Suppressor macrophage (primary cell): ENCODE measurements at regions not wholly inside any gene's neighbourhood (a gene's known extent, or its start where the extent isn't known, plus 50 kb on each side); places are given as distances from the start of the nearest gene placed in this dataset.
"Not testable (repeated sequence)": the region's sequence is repeated elsewhere in the genome, so short reads cannot be mapped to it uniquely, and the experiment has no call there.

Experiments used
- DNase-seq, 4 experiments: peaks; one replicate each; pipeline ENCODE4 v3.0.0-alpha.2; 2020 to 2022

DNA sequence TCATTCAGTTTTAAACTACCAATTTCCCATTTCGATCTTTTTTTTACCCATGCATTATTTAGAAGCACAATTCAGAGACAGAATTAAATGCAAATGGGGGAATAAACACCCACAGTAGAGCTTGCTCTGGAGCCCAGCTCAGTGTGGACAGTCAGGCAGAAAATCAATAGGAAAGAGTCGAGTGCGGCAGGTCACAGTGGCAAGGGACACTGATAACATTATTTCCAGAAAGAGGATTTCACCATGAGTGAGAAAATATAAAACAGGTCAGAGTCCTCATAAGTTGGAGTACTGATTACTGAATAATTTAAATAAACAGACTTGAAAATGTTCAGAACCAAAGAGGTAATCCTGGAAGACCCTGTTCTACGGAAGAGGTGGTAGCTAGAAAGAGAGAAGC, 532.5 kb downstream of the CCSER2 start:
- no peak for DNase-seq

DNA sequence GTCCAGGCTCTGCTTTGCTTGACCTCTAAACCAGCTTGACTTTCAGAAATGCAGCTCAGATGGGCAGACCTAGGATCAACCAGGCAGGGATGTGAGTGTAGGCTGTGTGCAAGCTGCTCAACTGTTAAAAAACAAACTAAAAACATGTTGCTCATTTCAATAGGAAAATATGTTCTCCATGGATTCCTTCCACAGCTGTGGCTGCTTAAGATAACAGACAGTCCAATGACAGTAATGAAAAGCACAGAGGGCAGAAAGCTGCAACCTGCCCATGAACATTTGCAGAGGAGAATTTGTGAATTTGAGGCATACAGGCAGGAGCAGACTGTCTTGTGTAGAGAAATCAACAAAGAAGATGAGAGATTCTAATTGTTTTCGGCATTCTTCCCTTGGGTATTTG, 534.2 kb downstream of the CCSER2 start:
- DNase-seq: no peak

DNA sequence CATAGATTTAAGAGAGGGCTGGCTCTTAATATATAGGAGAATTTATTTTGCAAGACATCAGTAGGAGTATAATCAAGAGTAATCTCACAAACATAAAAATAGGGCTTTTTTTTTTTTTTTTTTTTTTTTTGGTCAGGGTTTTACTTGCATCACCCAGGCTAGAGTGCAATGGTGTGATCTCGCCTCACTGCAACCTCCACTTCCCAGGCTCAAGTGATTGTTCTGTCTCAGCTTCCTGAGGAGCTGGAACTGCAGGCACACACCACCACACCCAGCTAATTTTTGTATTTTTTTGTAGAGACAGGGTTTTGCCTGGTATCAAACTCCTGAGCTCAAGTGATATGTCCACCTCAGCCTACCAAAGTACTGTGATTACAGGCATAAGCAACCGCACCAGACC, 535.3 kb downstream of the CCSER2 start:
- no peak for DNase-seq

DNA sequence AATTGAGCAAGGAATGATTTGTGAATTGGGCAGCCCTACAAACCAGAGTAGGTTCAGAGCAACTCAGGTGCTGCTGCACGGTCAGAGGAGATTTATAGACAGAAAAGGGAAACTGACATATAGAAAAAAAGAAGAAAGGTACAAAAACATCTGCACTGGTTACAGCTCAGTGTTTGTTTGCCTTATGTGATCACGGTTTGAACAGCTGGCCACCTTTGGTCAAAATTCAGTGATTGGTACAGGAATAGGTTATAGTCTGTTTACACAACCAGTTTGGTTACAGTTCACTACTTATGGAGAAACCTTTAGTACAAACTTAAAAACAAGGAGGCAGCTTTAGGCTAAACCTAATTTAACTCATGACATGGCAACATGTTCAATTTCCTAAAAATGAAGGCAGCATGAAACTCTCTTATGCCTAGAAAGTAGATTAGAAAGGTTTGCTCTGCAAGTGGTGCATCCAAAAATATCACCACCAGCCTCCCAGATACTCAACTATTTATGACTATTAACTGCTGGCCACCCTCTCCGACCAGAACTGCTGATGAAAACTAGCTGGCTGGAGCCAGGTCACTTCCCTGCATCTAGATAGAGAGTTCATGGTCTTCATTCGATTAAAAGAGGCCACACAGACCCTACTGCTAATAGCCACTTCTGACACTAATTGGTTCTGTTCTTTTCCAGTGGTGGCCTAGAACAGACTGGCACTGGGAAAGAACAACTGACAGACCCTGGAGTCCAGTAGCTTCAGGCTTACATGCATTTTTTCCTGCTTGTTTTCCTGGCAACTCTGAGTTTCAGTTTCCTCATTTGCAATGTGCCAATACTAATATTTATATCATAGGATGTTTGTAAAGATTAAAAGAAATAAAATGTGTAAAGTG, 548.0 kb downstream of the CCSER2 start:
- DNase-seq: no peak

DNA sequence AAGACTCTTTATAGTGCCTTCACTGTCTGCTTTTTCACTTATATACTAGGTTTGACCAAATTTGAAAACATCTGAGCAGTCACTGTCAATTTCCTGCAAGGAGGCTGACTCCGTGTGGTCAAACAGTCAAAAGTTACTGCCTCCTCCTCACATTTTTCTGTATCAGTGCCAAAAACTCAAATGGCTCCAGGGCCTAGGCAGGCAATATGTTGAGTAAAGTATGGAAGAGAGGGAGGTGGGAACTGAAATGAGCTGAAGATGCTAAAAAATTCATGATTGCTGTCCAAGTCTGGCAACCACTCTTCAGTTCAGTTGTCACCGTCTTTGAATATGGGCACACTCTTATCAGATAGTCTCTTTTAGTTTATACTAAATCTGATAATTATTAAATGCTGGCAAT, 551.6 kb downstream of the CCSER2 start:
- no peak for DNase-seq

DNA sequence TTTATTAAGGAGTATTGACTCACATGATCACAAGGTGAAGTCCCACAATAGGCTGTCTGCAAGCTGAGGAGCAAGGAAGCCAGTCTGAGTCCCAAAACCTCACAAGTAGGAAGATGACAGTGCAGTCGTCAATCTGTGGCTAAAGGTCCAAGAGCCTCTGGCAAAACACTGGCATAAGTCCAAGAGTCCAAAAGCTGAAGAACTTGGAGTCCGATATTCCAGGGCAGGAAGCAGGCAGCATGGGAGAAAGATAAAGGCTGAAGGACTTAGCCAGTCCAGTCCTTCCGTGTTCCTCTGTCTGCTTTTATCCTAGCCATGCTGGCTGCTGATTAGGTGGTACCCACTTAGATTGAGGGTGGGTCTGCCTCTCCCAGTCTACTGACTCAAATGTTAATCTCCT, 553.3 kb downstream of the CCSER2 start:
- DNase-seq: not testable (repeated sequence)

DNA sequence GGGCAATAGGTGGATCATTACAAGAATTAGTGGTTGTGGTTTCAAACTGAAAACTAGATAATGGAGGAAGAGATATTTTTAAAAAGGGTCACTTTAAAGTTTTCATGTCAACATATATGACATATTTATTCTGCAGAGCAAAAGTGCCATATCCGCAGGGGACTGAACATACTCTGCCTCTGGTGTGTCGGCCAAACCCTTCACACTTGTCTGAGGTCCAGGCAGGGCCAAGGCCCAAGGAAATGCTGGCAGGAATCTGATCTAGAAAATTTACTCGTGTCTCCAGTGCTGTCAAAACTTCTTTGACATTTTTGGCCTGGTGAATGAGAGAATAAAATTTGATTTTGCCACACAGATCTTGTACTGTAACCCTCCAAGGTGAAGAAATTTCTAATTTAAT, 562.3 kb downstream of the CCSER2 start:
- no peak for DNase-seq

DNA sequence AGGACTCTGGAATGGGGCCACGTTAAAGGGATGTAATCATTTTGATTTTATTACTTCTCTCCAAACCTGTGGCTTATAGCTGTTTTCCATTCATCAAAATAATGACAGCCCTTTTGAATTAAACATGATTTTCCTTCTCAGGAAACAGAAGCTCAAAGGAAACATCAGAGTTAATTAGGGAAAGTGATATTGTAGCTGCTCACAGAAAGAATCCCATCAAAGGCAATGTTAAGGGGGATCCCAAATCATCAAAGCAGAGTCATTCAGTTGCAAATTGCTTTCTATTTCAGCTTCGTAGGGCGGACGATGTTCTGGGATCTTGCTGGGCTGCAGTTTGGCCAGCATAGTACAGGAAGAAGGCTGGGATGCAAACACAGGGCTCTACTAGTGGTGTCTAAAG, 563.2 kb downstream of the CCSER2 start:
- no peak for DNase-seq

DNA sequence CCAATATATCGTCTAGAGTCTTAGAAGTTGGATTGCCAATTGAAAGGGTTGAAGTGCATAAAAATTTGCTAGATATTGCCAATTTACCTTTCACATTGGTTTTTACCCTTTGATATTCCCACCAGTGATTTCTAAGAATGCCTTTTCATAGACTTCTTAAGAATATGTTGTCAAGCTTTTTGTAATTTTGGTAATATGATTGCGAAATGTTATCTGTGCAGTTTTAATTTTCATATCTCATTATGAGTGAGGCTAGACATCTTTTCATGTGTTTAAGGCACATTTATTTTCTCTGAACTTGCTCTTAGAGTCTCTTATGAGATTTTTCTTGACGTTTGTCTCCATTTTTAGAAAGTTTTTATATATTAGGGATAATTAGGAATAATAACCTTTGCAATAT, 567.2 kb downstream of the CCSER2 start:
- DNase-seq: no peak

DNA sequence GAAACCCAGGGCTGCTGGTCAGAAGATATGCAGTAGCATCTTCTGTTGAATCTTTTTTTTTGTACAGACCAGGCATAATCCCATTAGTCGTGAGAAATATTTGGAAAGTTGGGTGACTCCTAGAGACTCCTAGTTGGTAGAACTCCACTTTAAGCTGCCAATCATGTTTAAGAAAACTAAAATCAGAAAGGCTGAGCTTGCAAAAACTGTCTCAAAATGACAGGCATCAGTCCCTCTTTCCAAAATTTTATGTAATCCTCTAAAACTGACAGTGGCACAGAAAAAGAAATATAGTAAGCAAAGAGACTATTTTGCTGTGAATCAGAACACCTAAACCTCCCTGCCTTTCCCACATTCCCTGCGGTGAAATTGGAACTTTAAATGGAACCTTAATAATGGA, 568.5 kb downstream of the CCSER2 start:
- DNase-seq: no peak

DNA sequence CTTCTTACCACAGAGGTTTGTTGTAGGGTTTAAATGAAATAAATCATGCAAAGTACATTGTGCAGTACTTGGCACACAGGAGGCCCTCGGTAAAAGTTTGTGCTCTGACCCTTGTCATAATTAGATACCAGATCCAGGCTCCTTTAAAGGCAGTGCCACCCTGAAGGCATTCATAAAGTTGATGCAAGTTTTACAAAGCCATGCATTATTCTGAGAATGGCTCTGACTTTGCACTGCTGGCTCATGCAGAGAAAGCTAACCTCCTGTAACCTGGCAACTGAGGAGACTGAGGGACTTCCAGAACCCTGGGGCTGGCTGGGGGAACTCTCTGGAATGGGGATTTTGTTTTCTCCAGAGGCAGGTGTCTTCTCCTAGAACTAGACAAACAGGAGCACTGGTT, 570.9 kb downstream of the CCSER2 start:
- DNase-seq: no peak

DNA sequence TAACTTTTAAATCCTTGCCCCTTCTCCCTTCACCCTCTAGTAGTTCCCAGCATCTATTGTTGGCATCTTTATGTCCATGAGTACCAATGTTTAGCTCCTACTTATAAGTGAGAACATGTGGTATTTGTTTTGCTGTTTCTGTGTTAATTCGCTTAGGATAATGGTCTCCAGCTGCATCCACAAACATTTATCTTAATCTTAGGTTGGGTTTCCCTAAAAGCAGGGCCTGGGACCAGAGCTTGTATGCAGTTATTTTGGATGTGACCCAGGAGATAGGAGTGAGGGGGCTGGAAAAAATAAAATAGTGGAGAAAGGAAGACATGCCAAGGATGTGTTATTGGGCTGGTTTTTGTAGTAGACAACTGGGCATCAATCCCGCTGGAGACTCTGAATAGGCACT, 571.8 kb downstream of the CCSER2 start:
- no peak for DNase-seq

DNA sequence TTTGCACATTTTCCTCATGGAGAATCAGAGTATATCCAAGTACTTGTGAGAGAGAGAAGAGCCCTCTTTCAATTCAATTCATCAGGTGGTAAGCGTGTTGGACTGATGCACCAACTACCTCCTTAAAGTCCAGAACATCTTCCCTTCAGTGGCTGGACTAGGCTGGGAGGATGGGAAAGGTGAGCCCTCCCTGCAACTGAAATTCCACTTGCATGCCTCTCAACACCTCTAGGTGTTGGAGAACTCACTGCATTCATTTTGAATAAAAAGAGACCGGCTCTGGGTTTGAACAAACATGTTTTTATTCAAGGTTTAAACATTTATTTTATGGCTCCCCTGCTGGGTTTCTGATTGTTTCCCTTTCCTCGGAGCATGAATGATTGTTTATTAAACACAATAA, 573.5 kb downstream of the CCSER2 start:
- no peak for DNase-seq

DNA sequence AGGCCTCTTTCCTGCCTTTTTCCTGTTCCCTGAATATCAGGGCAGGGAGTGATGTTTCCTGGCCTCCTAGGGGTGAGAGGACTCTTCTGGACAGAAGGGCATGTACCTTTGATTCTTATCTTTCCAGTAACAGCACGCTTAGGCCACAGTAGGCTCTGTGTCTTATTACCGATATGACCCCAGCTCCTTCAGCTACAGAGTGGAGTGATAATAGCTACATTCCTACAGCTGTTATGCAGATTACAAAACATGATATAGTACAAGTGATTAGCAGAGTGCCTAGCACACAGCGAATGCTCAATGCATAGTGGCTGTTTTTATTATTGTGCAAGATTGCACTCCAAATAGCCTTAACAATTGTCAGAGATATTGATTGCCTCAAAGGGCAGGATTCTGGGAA, 574.2 kb downstream of the CCSER2 start:
- DNase-seq: no peak

DNA sequence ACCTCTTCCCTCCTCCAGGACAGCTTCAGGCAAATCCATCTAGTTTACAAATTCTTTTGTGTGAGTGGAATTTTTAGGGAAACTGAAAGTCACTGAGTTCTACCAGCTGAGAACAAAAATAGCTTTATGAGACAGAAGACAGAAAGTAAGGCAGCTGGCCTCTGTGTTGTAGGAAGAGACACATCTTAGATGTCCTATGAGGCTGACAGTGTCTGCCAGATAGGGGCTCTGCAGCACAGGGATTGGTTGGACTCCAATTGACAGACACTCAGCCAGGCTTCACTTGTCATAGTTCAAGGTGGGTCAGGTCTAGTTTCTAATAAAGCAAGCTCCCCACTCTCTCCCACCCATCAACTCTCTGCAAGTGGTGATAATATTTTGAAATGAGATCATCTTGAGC, 574.9 kb downstream of the CCSER2 start:
- DNase-seq: no peak

DNA sequence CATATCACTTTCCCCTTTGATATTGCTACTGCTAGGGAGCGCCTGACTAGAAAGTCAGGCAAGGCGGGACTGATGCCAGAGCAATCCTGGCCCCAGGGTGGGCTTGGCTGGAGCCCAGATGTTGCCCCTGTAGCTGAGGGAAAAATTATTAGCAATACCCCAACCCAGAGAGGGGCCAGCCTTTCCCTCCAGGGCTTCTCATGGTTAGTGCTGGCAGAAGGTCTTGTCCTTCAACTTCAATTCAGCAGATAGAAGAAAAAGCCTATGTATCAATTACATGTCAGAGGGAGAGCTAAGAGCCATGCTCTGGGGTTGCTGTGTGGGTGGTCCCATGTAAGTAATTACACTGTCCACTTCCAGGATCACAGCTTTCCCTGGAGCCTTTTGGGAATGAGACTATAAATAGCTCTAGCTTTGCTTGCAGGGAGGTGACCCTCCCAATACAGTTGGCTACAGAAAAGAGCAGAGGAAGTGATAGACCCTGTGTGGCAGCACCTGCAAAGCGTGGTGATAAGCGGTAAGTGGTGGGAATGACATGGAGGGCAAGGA, 579.1 kb downstream of the CCSER2 start:
- no peak for DNase-seq

DNA sequence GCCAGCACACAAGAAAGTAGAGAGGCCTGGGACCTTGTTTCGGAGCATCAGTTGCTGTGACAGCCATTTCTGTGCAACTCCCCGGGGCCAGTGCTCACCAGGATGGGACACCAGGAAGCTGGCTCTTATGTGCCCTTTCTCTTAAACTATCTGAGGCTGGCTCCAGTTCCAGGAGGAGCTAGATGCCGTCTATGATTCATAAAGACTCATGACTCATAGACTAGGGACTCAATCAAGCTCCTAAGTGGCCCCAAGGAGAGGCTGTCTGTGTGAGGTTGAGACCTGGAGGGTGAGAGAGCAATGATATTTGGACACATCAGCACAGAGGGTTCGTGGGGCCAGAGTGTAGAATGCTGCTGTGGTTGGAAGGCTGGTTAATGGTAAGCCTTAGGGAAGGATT, 580.1 kb downstream of the CCSER2 start:
- no peak for DNase-seq

DNA sequence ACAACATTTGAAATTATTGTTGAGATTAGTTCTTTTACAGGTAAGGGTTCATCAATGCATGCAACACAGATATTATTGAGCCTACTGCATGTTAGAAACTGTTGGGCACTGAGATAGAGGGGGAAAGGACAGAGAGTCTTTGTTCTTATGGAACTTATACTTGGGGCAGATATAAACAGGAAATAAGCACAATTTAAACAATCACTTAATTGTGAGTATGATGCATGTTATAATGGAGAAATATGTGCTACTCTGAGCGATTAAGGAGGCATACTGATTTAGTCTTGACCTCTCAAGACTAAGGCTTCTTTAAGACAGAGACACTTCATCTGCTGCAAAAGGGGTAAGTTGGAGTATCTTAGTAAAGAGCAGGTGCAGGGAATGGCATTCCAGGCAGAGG, 593.3 kb downstream of the CCSER2 start:
- no peak for DNase-seq

DNA sequence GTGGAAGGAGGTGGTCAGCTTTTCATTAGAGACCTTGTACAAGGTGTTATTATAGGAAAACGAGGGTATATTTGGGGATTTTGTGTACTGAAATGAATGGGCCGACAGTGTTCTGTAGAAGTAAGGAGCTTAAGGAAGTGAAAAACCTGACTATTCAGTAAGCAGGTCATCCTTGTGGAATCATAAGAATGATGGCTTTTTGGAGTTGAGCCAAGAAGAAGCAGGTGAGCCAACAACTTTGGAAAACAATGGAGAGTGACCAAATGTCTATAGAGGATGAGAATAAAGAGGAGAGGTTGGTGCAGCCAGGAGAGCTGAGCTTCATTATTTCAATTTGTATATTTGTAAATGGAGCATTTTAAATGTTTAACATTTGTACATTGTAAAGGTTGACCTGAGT, 595.7 kb downstream of the CCSER2 start:
- DNase-seq: no peak

DNA sequence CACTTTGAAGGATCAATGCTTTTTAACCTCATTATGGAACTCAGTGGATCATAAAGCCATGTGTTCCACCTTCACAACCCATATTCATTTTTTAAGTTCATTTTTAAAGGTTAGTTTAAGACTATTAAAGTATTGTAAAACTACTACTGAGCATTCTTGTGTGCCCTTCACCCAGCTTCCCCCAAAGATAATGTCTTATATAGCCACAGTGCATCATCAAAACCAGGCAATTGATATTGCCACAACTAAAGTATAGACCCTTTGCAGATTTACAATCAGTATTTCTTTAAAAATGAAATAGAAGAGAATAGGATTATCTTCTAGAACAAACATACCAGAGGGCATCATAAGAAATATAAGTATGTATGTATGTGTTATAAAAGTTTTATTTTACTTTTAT, 597.1 kb downstream of the CCSER2 start:
- DNase-seq: no peak

DNA sequence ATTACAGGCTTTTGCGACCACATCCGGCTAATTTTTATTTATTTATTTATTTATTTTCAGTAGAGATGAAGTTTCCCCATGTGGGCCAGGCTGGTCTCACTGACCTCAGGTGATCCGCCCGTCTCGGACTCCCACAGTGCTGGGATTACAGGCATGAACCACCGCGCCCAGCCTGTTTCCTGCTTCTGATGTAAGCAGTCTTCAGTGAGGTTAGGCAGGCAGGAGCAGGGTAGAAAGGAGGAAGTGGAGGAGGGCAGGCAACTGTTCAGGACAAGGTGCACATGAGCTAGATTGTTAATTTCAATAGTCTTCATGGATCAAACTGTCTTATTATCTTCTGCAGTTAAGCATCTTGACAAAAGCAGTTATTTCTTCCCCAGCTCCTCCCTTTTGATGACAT, 605.0 kb downstream of the CCSER2 start:
- DNase-seq: no peak

DNA sequence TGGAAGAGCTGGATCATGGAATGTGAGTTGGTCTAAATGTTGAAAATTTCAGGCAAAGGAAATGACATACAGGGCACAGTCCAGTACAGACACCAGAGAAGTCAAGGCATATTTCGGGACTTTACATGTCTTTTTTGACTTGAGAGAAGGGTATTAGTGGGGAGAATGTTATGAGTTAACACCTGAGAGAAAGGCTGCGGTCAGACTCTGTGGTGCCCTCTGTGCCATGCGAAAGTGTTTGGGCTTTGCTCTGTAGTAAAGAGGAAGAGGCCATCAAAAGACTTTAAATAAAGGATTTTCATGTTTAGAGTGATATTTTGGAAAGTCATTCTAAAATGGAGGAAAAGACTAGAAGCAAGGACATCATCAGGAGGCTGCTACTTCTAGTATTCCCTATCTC, 607.4 kb downstream of the CCSER2 start:
- DNase-seq: no peak

DNA sequence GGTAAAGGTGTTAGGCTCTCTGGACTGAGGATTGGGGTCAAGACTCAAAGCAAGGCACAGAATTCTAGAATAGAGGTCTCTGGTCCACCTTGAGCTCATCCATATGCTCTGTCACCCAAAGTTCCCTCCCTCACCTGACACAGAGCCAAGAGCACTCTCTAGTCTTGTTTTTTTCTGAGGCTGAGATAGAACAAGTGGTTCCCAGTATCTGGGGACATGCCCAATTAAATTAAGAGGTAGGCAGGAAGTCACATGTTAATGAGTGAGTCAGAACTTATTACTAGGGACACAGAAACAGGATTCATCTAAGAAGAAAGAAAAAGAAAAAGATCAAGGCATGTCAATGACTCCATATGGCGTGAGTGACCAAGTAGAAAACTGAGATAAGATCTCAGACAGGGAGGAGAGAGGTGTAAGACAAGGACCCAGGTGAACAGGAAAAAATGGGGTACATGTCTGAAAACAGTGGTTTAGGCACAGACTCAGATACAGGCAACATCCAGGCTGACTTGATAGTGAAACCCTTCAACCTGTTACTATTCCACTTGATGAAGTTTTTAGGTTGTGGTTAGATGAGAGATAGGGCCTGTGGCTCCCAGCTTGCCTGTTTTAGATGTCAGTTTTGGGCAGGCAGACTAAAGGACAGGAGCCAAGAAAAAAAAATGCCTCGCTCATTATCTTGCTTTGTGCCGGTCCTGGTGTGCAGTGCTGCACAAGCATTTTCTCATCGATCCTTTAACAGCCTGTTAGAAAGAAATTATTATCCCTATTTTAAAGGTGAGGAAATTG, 609.9 kb downstream of the CCSER2 start:
- DNase-seq: no peak

DNA sequence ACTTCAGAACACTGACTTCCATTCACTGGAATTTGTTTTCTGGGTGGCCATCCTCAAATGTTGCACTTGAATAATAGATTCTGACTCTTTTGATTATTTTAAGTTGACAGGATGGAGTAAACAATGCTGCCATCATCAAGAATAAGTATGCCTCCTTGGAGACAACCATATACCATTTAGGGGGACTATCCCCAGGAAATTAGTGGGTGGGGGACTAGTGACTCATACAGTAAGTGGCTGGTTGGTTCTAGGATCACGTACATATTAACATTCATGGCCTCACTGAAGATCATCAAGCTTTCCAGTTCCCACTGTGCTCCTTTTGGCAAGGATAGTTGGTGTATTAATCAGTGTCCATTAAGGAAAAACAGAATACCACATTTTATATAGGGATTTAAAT, 615.2 kb downstream of the CCSER2 start:
- no peak for DNase-seq
